Esophagus muscularis mucosa (tissue), 4 donors: ENCODE measurements at regions not wholly inside any gene's neighbourhood (a gene's known extent, or its start where the extent isn't known, plus 50 kb on each side); places are given as distances from the start of the nearest gene placed in this dataset.

Experiments
- DNase-seq: peaks from one replicate; pipeline ENCODE4 v3.0.0-alpha.2; 2017; ENCODE audit errors: extremely low spot score
- H3K27ac ChIP-seq, 4 donors: fragments of 200-600 bp; sonication (generic); replicated peaks in 1 of 4; 1 replicate in 3 of 4; 2 replicates in 1 of 4; pipeline ENCODE4 v1.5.1; 2016 to 2019; ENCODE audit warnings: mild to moderate bottlenecking in 1 of 4
- H3K27me3 ChIP-seq, 4 donors: fragments of 200-600 bp; sonication (generic); one replicate each; pipeline versions ENCODE4 v1.5.1 to v1.6.0; 2016 to 2019
- H3K36me3 ChIP-seq, 4 donors: fragments of 200-600 bp; sonication (generic); one replicate each; pipeline ENCODE4 v1.5.1; 2016 to 2019
- H3K4me1 ChIP-seq, 4 donors: fragments of 200-600 bp; sonication (generic); one replicate each; pipeline ENCODE4 v1.5.1; 2016 to 2019
- H3K4me3 ChIP-seq, 4 donors: fragments of 200-600 bp; sonication (generic); 1 replicate in 2 of 4; 2 replicates in 2 of 4; pipeline ENCODE4 v1.5.1; 2016 to 2019; ENCODE audit warnings: mild to moderate bottlenecking in 4 of 4, moderate library complexity in 1 of 4
- H3K9me3 ChIP-seq, 4 donors: fragments of 200-600 bp; sonication (generic); 1 replicate in 3 of 4; 2 replicates in 1 of 4; pipeline ENCODE4 v1.5.1; 2016 to 2019
- CTCF ChIP-seq, 3 experiments: fragments of 200-600 bp in 2 of 3; fragments of 450-650 bp in 1 of 3; sonication (generic) in 2 of 3; IDR thresholded peaks; one replicate each; pipeline ENCODE4 v1.5.1; 2017 to 2019; ENCODE audit warnings: antibody characterized with exemption in 3 of 3, mild to moderate bottlenecking in 2 of 3, moderate library complexity in 1 of 3
- EP300 ChIP-seq: sonication (generic); formaldehyde crosslinking; IDR thresholded peaks from one replicate; pipeline ENCODE4 v1.6.1; 2017; ENCODE audit warnings: antibody characterized with exemption
- POLR2A ChIP-seq: fragments of 450-650 bp; IDR thresholded peaks from one replicate; pipeline ENCODE4 v1.6.1; 2017; ENCODE audit warnings: antibody characterized with exemption, moderate library complexity, mild to moderate bottlenecking, low read depth
- POLR2AphosphoS5 ChIP-seq, 2 donors: sonication (generic); formaldehyde crosslinking; IDR thresholded peaks; one replicate each; pipeline ENCODE4 v1.6.1; 2017; ENCODE audit warnings: antibody characterized with exemption in 2 of 2
- WGBS: methylation state at CpG from one replicate; pipeline ENCODE4 v1.1.5; 2018; 5-methylcytosine and 5-hydroxymethylcytosine counted together
- intact Hi-C: fragments of 100-400 bp; cut with DNase I; formaldehyde crosslinking; loops from one replicate; pipeline ENCODE4 v1.15.1; 2023

- WGBS, result 55% methylated on average over 2 of the region's 2 CpGs
- intact Hi-C loops, result no loop called here
- no peaks in the 10 kb centered on the region for H3K36me3 ChIP-seq
- H3K27me3 ChIP-seq, result no peaks in the 10 kb centered on the region
- DNase-seq, result no peak
- H3K4me1 ChIP-seq, result no peaks in the 10 kb centered on the region
- TF ChIP-seq POLR2AphosphoS5 (IDR thresholded peaks at IDR 0.05) (no peak), POLR2A (no peak), EP300 (no peak), CTCF (IDR thresholded peaks at IDR 0.05) (no peak)
- no peaks in the 10 kb centered on the region for H3K9me3 ChIP-seq
- H3K27ac ChIP-seq, result no peak overlapping the region
- no peak overlapping the region for H3K4me3 ChIP-seq
These were observed 190.2 kb downstream of the RAMP3 start for GRCh38 chr7:45347804-45348203.

GRCh38 chr7:45349090-45349489 lies 191.5 kb downstream of the RAMP3 start:
- Histone ChIP-seq H3K27me3 (no peaks in the 10 kb centered on the region), H3K27ac (no peak overlapping the region), H3K4me3 (no peak overlapping the region), H3K9me3 (no peaks in the 10 kb centered on the region), H3K4me1 (no peaks in the 10 kb centered on the region), H3K36me3 (no peaks in the 10 kb centered on the region)
- WGBS, result 89% methylated on average over 4 of the region's 4 CpGs
- intact Hi-C loops, result no loop called here
- TF ChIP-seq POLR2A, result no peak
- no peak for TF ChIP-seq EP300
- no peak for TF ChIP-seq CTCF (IDR thresholded peaks at IDR 0.05)
- no peak for TF ChIP-seq POLR2AphosphoS5 (IDR thresholded peaks at IDR 0.05)
- DNase-seq, result no peak

- H3K4me1 ChIP-seq, result no peaks in the 10 kb centered on the region
- no peak for DNase-seq
- H3K27me3 ChIP-seq, result no peaks in the 10 kb centered on the region
- H3K9me3 ChIP-seq, result no peaks in the 10 kb centered on the region
- WGBS, result 78% methylated on average over 3 of the region's 3 CpGs
- no peaks in the 10 kb centered on the region for H3K36me3 ChIP-seq
- intact Hi-C loops, result no loop called here
- H3K4me3 ChIP-seq, result no peak overlapping the region
- H3K27ac ChIP-seq, result no peak overlapping the region
- no peak for TF ChIP-seq POLR2AphosphoS5 (IDR thresholded peaks at IDR 0.05)
- no peak for TF ChIP-seq POLR2A
- TF ChIP-seq CTCF (IDR thresholded peaks at IDR 0.05), result no peak
- TF ChIP-seq EP300, result no peak
These were observed 193.3 kb downstream of the RAMP3 start for GRCh38 chr7:45350896-45351295.

- Histone ChIP-seq H3K9me3 (peaks cover 0 to 16% (median 8%) of the 10 kb centered on the region in 4 donors), H3K4me1 (no peaks in the 10 kb centered on the region), H3K27ac (no peak overlapping the region), H3K36me3 (no peaks in the 10 kb centered on the region), H3K4me3 (no peak overlapping the region), H3K27me3 (no peaks in the 10 kb centered on the region)
- 77% methylated on average over 3 of the region's 3 CpGs for WGBS
- TF ChIP-seq POLR2AphosphoS5 (IDR thresholded peaks at IDR 0.05), result no peak
- TF ChIP-seq POLR2A, result no peak
- TF ChIP-seq CTCF (IDR thresholded peaks at IDR 0.05), result no peak
- no peak for TF ChIP-seq EP300
- intact Hi-C loops, result no loop called here
- DNase-seq, result no peak
These were observed 200.7 kb downstream of the RAMP3 start for GRCh38 chr7:45358287-45358686.

GRCh38 chr7:45359250-45359649 lies 201.7 kb downstream of the RAMP3 start:
- Histone ChIP-seq H3K4me3 (no peak overlapping the region), H3K9me3 (peaks cover 0 to 16% (median 8%) of the 10 kb centered on the region in 4 donors), H3K27ac (no peak overlapping the region), H3K4me1 (no peaks in the 10 kb centered on the region), H3K36me3 (no peaks in the 10 kb centered on the region), H3K27me3 (no peaks in the 10 kb centered on the region)
- no peak for DNase-seq
- 88% methylated on average over 1 of the region's 1 CpG for WGBS
- TF ChIP-seq POLR2A, result no peak
- no peak for TF ChIP-seq POLR2AphosphoS5 (IDR thresholded peaks at IDR 0.05)
- no peak for TF ChIP-seq CTCF (IDR thresholded peaks at IDR 0.05)
- no peak for TF ChIP-seq EP300
- intact Hi-C loops, result no loop called here
